ENCODE measurements at regions not wholly inside any gene's neighbourhood (a gene's known extent, or its start where the extent isn't known, plus 50 kb on each side); places are given as distances from the start of the nearest gene placed in this dataset.

GRCh38 chr1:105664495-105664894 is 1392.0 kb upstream of the PRMT6 start:
- no peak for DNase-seq

GRCh38 chr1:105678334-105678733 is 1378.1 kb upstream of the PRMT6 start:
- DNase-seq = no peak

GRCh38 chr1:105684714-105685113 is 1371.8 kb upstream of the PRMT6 start:
- DNase-seq = no peak

GRCh38 chr1:105686026-105686425 is 1370.4 kb upstream of the PRMT6 start:
- DNase-seq = no peak

- DNase-seq = no peak
Observed at GRCh38 chr1:105686874-105687690, 1369.4 kb upstream of the PRMT6 start.

- no peak for DNase-seq
Observed at GRCh38 chr1:105700723-105701122, 1355.8 kb upstream of the PRMT6 start.

GRCh38 chr1:105724286-105724685 is 1332.2 kb upstream of the PRMT6 start:
- DNase-seq = no peak

- no peak for DNase-seq
Observed at GRCh38 chr1:105730701-105731100, 1325.8 kb upstream of the PRMT6 start.

- no peak for DNase-seq
Observed at GRCh38 chr1:105736349-105736748, 1320.1 kb upstream of the PRMT6 start.

GRCh38 chr1:105779727-105780126 is 1276.7 kb upstream of the PRMT6 start:
- DNase-seq = no peak

- DNase-seq = no peak
Observed at GRCh38 chr1:105785021-105785420, 1271.5 kb upstream of the PRMT6 start.

GRCh38 chr1:105793536-105794146 is 1262.8 kb upstream of the PRMT6 start:
- peak; percentile 3 for DNase-seq

GRCh38 chr1:105795741-105796140 is 1260.7 kb upstream of the PRMT6 start:
- DNase-seq = no peak

- DNase-seq = no peak
Observed at GRCh38 chr1:105830571-105831146, 1225.8 kb upstream of the PRMT6 start.

- no peak for DNase-seq
Observed at GRCh38 chr1:105838071-105838470, 1218.4 kb upstream of the PRMT6 start.

- no peak for DNase-seq
Observed at GRCh38 chr1:105865546-105865945, 1190.9 kb upstream of the PRMT6 start.

GRCh38 chr1:105872817-105873216 is 1183.7 kb upstream of the PRMT6 start:
- DNase-seq = no peak

GRCh38 chr1:105874621-105875020 is 1181.9 kb upstream of the PRMT6 start:
- no peak for DNase-seq

- no peak for DNase-seq
Observed at GRCh38 chr1:105886309-105886708, 1170.2 kb upstream of the PRMT6 start.

GRCh38 chr1:105891308-105891707 is 1165.2 kb upstream of the PRMT6 start:
- no peak for DNase-seq

- DNase-seq = no peak
Observed at GRCh38 chr1:105894006-105894405, 1162.5 kb upstream of the PRMT6 start.

GRCh38 chr1:105909811-105910210 is 1146.7 kb upstream of the PRMT6 start:
- no peak for DNase-seq

- DNase-seq = no peak
Observed at GRCh38 chr1:105914403-105914802, 1142.1 kb upstream of the PRMT6 start.

- DNase-seq = no peak
Observed at GRCh38 chr1:105934806-105935205, 1121.7 kb upstream of the PRMT6 start.
